PC-9 (cell line): ENCODE measurements at regions not wholly inside any gene's neighbourhood (a gene's known extent, or its start where the extent isn't known, plus 50 kb on each side); places are given as distances from the start of the nearest gene placed in this dataset.

Experiments used
- EZH2 ChIP-seq: fragments of 200-600 bp; sonication (generic); IDR thresholded peaks from 2 replicates; pipeline ENCODE4 v1.8.0; 2017; ENCODE audit warnings: antibody characterized with exemption, low read depth
- TF ChIP-seq, protein P1 (sequence below): fragments of 200-600 bp; sonication (generic); conservative IDR thresholded peaks from 2 replicates; pipeline ENCODE4 v1.6.1; 2017; ENCODE audit warnings: mixed run types, antibody characterized with exemption, mild to moderate bottlenecking, moderate library complexity

DNA sequence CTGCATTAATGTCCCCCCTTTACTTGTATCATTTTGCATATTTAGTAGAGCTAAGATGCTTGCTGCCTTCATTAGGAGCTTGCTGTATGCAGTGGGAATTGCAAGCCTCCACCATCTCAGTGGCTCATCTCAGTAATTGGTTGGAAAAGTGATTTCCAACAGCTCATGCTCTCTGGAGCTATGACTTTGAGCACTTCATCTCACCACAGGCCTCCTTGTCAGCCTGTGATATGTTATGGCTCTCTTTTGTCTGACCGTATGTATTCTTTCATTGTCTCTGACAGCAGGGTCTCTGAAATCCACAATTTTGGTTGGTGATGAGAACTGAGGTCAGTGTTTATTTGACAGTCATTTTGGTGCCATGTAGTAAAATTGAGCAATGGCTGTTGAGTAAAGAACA, 345.1 kb downstream of the FAT3 start:
- TF ChIP-seq, protein P1, sequence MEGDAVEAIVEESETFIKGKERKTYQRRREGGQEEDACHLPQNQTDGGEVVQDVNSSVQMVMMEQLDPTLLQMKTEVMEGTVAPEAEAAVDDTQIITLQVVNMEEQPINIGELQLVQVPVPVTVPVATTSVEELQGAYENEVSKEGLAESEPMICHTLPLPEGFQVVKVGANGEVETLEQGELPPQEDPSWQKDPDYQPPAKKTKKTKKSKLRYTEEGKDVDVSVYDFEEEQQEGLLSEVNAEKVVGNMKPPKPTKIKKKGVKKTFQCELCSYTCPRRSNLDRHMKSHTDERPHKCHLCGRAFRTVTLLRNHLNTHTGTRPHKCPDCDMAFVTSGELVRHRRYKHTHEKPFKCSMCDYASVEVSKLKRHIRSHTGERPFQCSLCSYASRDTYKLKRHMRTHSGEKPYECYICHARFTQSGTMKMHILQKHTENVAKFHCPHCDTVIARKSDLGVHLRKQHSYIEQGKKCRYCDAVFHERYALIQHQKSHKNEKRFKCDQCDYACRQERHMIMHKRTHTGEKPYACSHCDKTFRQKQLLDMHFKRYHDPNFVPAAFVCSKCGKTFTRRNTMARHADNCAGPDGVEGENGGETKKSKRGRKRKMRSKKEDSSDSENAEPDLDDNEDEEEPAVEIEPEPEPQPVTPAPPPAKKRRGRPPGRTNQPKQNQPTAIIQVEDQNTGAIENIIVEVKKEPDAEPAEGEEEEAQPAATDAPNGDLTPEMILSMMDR: no peak
- TF ChIP-seq EZH2: no peak
